ENCODE measurements at regions not wholly inside any gene's neighbourhood (a gene's known extent, or its start where the extent isn't known, plus 50 kb on each side); places are given as distances from the start of the nearest gene placed in this dataset.

DNA sequence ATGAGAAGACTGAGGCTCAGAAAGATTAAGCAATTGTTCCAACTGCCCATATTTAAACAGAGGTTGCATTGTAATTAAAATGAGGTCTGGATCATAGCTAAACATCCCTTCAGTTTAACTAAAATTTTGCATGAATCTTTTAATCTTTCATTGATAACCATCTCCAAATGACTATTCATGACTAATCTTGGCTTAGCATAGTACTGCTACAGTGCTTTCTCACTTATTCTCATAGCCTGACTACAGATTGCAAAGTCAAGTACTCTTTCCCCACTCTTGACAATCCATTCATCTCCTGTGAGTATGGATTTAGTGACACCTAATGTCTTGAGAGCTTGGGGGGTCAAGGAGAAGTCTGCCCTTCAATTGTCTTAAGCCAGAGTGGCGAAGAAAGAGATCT is 258.4 kb downstream of the RFC3 start:
- H3K27ac ChIP-seq (replicated peaks), result no peak overlapping the region

DNA sequence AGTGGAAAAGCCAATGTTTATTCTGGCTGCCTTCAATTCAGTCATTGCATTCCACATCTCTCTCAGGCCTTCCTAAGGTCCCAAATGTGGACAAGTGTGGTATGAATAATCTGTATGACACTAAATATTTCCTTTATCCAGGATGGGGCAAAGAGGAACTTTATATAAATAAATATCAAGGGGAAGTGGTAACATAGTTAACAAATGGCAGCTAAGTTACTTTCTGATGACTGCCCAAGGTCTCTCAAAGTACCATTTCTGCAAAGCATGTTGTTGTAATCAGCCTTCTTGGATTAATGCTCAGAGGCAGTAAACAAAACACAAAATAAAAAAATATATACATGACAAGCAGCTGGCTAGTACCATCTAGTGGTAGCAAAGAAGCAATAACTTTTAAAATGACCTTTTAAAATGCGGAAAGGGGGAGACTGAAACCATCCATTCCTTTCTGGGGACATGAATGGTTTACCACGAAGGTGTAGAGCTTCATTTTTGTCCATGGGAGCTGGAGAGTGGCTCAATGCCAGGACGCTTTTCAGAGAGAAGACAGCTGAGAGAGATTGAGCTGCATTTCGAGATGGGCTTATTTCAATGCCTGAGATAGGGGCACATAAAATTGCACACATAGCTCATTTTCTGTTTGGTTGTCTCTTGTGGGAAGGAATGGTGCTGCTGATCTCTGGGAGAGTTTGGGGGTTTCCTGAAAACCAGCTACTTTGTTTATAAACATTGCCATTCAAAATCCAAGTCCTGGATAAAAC is 259.2 kb downstream of the RFC3 start:
- H3K27ac ChIP-seq (replicated peaks), result no peak overlapping the region
- TF ChIP-seq POLR2AphosphoS5 (IDR thresholded peaks at IDR 0.05; ENCODE audit: low read depth), result no peak
- TF ChIP-seq, protein P1, sequence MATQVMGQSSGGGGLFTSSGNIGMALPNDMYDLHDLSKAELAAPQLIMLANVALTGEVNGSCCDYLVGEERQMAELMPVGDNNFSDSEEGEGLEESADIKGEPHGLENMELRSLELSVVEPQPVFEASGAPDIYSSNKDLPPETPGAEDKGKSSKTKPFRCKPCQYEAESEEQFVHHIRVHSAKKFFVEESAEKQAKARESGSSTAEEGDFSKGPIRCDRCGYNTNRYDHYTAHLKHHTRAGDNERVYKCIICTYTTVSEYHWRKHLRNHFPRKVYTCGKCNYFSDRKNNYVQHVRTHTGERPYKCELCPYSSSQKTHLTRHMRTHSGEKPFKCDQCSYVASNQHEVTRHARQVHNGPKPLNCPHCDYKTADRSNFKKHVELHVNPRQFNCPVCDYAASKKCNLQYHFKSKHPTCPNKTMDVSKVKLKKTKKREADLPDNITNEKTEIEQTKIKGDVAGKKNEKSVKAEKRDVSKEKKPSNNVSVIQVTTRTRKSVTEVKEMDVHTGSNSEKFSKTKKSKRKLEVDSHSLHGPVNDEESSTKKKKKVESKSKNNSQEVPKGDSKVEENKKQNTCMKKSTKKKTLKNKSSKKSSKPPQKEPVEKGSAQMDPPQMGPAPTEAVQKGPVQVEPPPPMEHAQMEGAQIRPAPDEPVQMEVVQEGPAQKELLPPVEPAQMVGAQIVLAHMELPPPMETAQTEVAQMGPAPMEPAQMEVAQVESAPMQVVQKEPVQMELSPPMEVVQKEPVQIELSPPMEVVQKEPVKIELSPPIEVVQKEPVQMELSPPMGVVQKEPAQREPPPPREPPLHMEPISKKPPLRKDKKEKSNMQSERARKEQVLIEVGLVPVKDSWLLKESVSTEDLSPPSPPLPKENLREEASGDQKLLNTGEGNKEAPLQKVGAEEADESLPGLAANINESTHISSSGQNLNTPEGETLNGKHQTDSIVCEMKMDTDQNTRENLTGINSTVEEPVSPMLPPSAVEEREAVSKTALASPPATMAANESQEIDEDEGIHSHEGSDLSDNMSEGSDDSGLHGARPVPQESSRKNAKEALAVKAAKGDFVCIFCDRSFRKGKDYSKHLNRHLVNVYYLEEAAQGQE (IDR thresholded peaks at IDR 0.05; ENCODE audit: insufficient replicate concordance, low read depth), result no peak
- TF ChIP-seq GABPA (IDR thresholded peaks at IDR 0.05; ENCODE audit: low read depth), result no peak
- TF ChIP-seq, protein P2, sequence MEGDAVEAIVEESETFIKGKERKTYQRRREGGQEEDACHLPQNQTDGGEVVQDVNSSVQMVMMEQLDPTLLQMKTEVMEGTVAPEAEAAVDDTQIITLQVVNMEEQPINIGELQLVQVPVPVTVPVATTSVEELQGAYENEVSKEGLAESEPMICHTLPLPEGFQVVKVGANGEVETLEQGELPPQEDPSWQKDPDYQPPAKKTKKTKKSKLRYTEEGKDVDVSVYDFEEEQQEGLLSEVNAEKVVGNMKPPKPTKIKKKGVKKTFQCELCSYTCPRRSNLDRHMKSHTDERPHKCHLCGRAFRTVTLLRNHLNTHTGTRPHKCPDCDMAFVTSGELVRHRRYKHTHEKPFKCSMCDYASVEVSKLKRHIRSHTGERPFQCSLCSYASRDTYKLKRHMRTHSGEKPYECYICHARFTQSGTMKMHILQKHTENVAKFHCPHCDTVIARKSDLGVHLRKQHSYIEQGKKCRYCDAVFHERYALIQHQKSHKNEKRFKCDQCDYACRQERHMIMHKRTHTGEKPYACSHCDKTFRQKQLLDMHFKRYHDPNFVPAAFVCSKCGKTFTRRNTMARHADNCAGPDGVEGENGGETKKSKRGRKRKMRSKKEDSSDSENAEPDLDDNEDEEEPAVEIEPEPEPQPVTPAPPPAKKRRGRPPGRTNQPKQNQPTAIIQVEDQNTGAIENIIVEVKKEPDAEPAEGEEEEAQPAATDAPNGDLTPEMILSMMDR (IDR thresholded peaks at IDR 0.05; ENCODE audit: insufficient read depth, low read length), result no peak
- TF ChIP-seq SPI1 (IDR thresholded peaks at IDR 0.05; ENCODE audit: borderline replicate concordance, low read depth), result no peak
- no peak for DNase-seq (ENCODE audit: low read depth in 1 of 2, low spot score in 1 of 2)
- H3K4me3 ChIP-seq (replicated peaks; ENCODE audit: insufficient read depth, low read length), result no peak overlapping the region
- H3K27me3 ChIP-seq (ENCODE audit: insufficient read depth, poor library complexity, severe bottlenecking), result peaks cover 3% of the 10 kb centered on the region

More for the DNA sequence above, 258.4 kb downstream of the RFC3 start:
- TF ChIP-seq POLR2AphosphoS5 (IDR thresholded peaks at IDR 0.05; ENCODE audit: low read depth) (no peak), GABPA (IDR thresholded peaks at IDR 0.05; ENCODE audit: low read depth) (no peak), SPI1 (IDR thresholded peaks at IDR 0.05; ENCODE audit: borderline replicate concordance, low read depth) (no peak)
- TF ChIP-seq, protein P2 (IDR thresholded peaks at IDR 0.05; ENCODE audit: insufficient read depth, low read length), result no peak
- TF ChIP-seq, protein P1 (IDR thresholded peaks at IDR 0.05; ENCODE audit: insufficient replicate concordance, low read depth), result no peak
- DNase-seq (ENCODE audit: low read depth in 1 of 2, low spot score in 1 of 2), result no peak
- H3K27me3 ChIP-seq (ENCODE audit: insufficient read depth, poor library complexity, severe bottlenecking), result no peaks in the 10 kb centered on the region
- no peak overlapping the region for H3K4me3 ChIP-seq (replicated peaks; ENCODE audit: insufficient read depth, low read length)

DNA sequence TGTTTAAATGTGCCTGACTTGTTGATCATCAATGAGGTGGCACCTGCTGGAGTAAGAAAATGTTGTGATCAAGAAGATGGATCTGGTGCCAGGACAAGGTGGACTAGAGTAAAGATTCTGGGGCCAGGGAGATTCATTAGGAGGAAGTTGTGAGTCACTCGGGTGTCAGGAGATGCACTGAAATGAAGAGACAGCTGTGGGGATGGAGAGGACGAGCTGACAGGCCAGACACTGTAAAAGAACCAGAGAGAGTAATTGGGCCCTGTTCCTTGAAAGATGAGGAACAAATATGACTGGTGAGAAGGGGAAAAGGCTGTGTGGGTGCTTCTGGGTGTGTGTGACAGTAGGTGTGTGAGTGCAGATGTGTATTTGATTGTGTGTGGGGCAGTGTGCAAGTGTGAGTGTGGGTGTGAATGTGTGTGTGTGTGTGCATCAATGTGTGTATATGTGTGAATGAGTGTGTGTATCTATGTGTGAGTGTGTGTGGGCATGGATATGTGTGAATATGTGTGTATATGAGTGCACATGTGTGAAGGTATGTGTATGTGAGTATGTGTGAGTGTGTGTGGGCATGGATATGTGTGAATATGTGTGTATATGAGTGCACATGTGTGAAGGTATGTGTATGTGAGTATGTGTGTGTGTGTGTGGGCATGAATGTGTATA is 260.5 kb downstream of the RFC3 start:
- no peak overlapping the region for H3K4me3 ChIP-seq (replicated peaks; ENCODE audit: insufficient read depth, low read length)

More for the DNA sequence above, 260.5 kb downstream of the RFC3 start:
- TF ChIP-seq, protein P1 (IDR thresholded peaks at IDR 0.05; ENCODE audit: insufficient replicate concordance, low read depth), result no peak
- no peak overlapping the region for H3K27ac ChIP-seq (replicated peaks)
- no peak for DNase-seq (ENCODE audit: low read depth in 1 of 2, low spot score in 1 of 2)
- H3K27me3 ChIP-seq (ENCODE audit: insufficient read depth, poor library complexity, severe bottlenecking), result peaks cover 6% of the 10 kb centered on the region

Measured in HL-60 (cell line).